GM23248 (cell line): ENCODE measurements at regions not wholly inside any gene's neighbourhood (a gene's known extent, or its start where the extent isn't known, plus 50 kb on each side); places are given as distances from the start of the nearest gene placed in this dataset.

Experiments used
- EZH2 ChIP-seq: fragments of 200-600 bp; sonication (generic); IDR thresholded peaks from 2 replicates; pipeline ENCODE4 v1.6.1; 2018; ENCODE audit warnings: antibody characterized with exemption, mild to moderate bottlenecking; ENCODE audit not compliant: insufficient read depth, poor library complexity, severe bottlenecking
- EZH2phosphoT487 ChIP-seq: fragments of 200-600 bp; sonication (generic); IDR thresholded peaks from 2 replicates; pipeline ENCODE4 v1.6.1; 2018; ENCODE audit warnings: antibody characterized with exemption, moderate library complexity, mild to moderate bottlenecking, low read depth; ENCODE audit not compliant: insufficient read depth

DNA sequence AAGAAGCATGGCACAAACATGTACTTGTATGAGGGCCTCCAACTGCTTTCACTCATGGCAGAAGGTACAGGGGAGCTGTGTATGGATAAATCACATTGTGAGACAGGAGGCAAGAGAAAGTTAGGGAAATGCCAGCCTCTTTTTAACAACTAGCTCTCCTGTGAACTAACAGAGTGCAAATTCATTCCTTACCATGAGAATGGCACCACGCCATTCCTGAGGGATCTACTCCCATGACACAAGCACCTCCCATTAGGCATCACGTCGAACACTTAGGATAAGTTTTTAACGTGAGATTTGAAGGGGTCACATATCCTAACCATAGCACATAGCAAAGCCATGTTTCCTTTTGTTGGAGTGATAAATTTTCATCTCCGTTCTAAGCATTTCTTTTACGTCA is 747.2 kb upstream of the CHD1 start:
- no peak for TF ChIP-seq EZH2
- no peak for TF ChIP-seq EZH2phosphoT487
